KMS-11 (cell line): ENCODE measurements at regions not wholly inside any gene's neighbourhood (a gene's known extent, or its start where the extent isn't known, plus 50 kb on each side); places are given as distances from the start of the nearest gene placed in this dataset.

ENCODE experiments used
- H2AFZ ChIP-seq: fragments of 200-600 bp; sonication (generic); 2 replicates; pipeline ENCODE4 v1.6.1; 2016; ENCODE audit warnings: antibody characterized with exemption, mixed run types, low read depth
- H3K27ac ChIP-seq: fragments of 200-600 bp; sonication (generic); 2 replicates; pipeline ENCODE4 v1.6.1; 2016; ENCODE audit warnings: mild to moderate bottlenecking, mixed run types
- H3K27me3 ChIP-seq: fragments of 200-600 bp; sonication (generic); 2 replicates; pipeline ENCODE4 v1.6.1; 2017; ENCODE audit warnings: mild to moderate bottlenecking, low read depth, mixed run types, moderate library complexity; ENCODE audit not compliant: insufficient read depth
- H3K36me3 ChIP-seq: fragments of 200-600 bp; sonication (generic); 2 replicates; pipeline ENCODE4 v1.6.1; 2017; ENCODE audit warnings: mild to moderate bottlenecking, mixed run types; ENCODE audit not compliant: insufficient read depth
- H3K4me1 ChIP-seq: fragments of 200-600 bp; sonication (generic); 2 replicates; pipeline ENCODE4 v1.6.1; 2016; ENCODE audit warnings: mild to moderate bottlenecking, low read depth, mixed run types; ENCODE audit not compliant: poor library complexity, severe bottlenecking
- H3K4me2 ChIP-seq: fragments of 200-600 bp; sonication (generic); 2 replicates; pipeline ENCODE4 v1.7.0; 2016; ENCODE audit warnings: mild to moderate bottlenecking, mixed run types
- H3K4me3 ChIP-seq: fragments of 200-600 bp; sonication (generic); IDR thresholded peaks from 2 replicates; pipeline ENCODE4 v1.6.1; 2017; ENCODE audit warnings: low read depth, low read length, mixed read lengths; ENCODE audit not compliant: insufficient read depth
- H3K79me2 ChIP-seq: fragments of 200-600 bp; sonication (generic); 2 replicates; pipeline ENCODE4 v1.6.1; 2016; ENCODE audit warnings: low read depth, mixed run types; ENCODE audit not compliant: insufficient read depth
- H3K9ac ChIP-seq: fragments of 200-600 bp; sonication (generic); 2 replicates; pipeline ENCODE4 v1.6.1; 2016; ENCODE audit warnings: mild to moderate bottlenecking, mixed run types
- H4K20me1 ChIP-seq: fragments of 200-600 bp; sonication (generic); 2 replicates; pipeline ENCODE4 v1.6.1; 2016; ENCODE audit warnings: mild to moderate bottlenecking, mixed run types; ENCODE audit not compliant: insufficient read depth
- CTCF ChIP-seq: fragments of 200-600 bp; sonication (generic); conservative IDR thresholded peaks from 2 replicates; pipeline ENCODE4 v1.6.1; 2017; ENCODE audit warnings: low read depth, mild to moderate bottlenecking, antibody characterized with exemption, low read length, moderate library complexity, mixed read lengths

- no peak overlapping the region for H3K4me2 ChIP-seq
- no peak overlapping the region for H3K9ac ChIP-seq
- H2AFZ ChIP-seq, result no peak overlapping the region
- no peaks in the 10 kb centered on the region for H3K79me2 ChIP-seq
- H4K20me1 ChIP-seq, result no peaks in the 10 kb centered on the region
- H3K27ac ChIP-seq, result no peak overlapping the region
- H3K4me1 ChIP-seq, result no peaks in the 10 kb centered on the region
- TF ChIP-seq CTCF, result no peak
- no peaks in the 10 kb centered on the region for H3K36me3 ChIP-seq
- no peak overlapping the region for H3K4me3 ChIP-seq
- no peaks in the 10 kb centered on the region for H3K27me3 ChIP-seq
Measured at GRCh38 chr3:64294771-64295170, 69.5 kb upstream of the PRICKLE2 start.

- TF ChIP-seq CTCF, result no peak
- H3K4me1 ChIP-seq, result no peaks in the 10 kb centered on the region
- no peak overlapping the region for H3K9ac ChIP-seq
- no peak overlapping the region for H3K27ac ChIP-seq
- no peaks in the 10 kb centered on the region for H4K20me1 ChIP-seq
- no peaks in the 10 kb centered on the region for H3K79me2 ChIP-seq
- no peaks in the 10 kb centered on the region for H3K36me3 ChIP-seq
- no peak overlapping the region for H2AFZ ChIP-seq
- H3K27me3 ChIP-seq, result no peaks in the 10 kb centered on the region
- no peak overlapping the region for H3K4me3 ChIP-seq
- H3K4me2 ChIP-seq, result no peak overlapping the region
Measured at GRCh38 chr3:64293121-64293520, 67.9 kb upstream of the PRICKLE2 start.

GRCh38 chr3:64291956-64292355, 66.7 kb upstream of the PRICKLE2 start:
- no peak overlapping the region for H2AFZ ChIP-seq
- H3K4me2 ChIP-seq, result no peak overlapping the region
- TF ChIP-seq CTCF, result no peak
- no peaks in the 10 kb centered on the region for H3K79me2 ChIP-seq
- no peak overlapping the region for H3K27ac ChIP-seq
- H3K4me3 ChIP-seq, result no peak overlapping the region
- no peaks in the 10 kb centered on the region for H3K4me1 ChIP-seq
- H3K9ac ChIP-seq, result no peak overlapping the region
- H3K36me3 ChIP-seq, result no peaks in the 10 kb centered on the region
- H4K20me1 ChIP-seq, result no peaks in the 10 kb centered on the region
- no peaks in the 10 kb centered on the region for H3K27me3 ChIP-seq

GRCh38 chr3:64291345-64291744, 66.1 kb upstream of the PRICKLE2 start:
- Histone ChIP-seq H3K27me3 (no peaks in the 10 kb centered on the region), H3K36me3 (no peaks in the 10 kb centered on the region), H4K20me1 (no peaks in the 10 kb centered on the region), H3K27ac (no peak overlapping the region), H3K4me2 (no peak overlapping the region), H3K4me1 (no peaks in the 10 kb centered on the region), H3K4me3 (no peak overlapping the region), H2AFZ (no peak overlapping the region), H3K79me2 (no peaks in the 10 kb centered on the region), H3K9ac (no peak overlapping the region)
- no peak for TF ChIP-seq CTCF

GRCh38 chr3:64290864-64291263, 65.6 kb upstream of the PRICKLE2 start:
- no peak overlapping the region for H3K4me3 ChIP-seq
- no peaks in the 10 kb centered on the region for H4K20me1 ChIP-seq
- H3K4me1 ChIP-seq, result no peaks in the 10 kb centered on the region
- H3K36me3 ChIP-seq, result no peaks in the 10 kb centered on the region
- no peak overlapping the region for H3K9ac ChIP-seq
- H3K4me2 ChIP-seq, result no peak overlapping the region
- H2AFZ ChIP-seq, result no peak overlapping the region
- no peak overlapping the region for H3K27ac ChIP-seq
- TF ChIP-seq CTCF, result no peak
- no peaks in the 10 kb centered on the region for H3K27me3 ChIP-seq
- H3K79me2 ChIP-seq, result no peaks in the 10 kb centered on the region
